ENCODE measurements at regions not wholly inside any gene's neighbourhood (a gene's known extent, or its start where the extent isn't known, plus 50 kb on each side); places are given as distances from the start of the nearest gene placed in this dataset.

- ATAC-seq (replicated peaks; ENCODE audit: extremely low read depth, poor library complexity, severe bottlenecking) (no peak), DNase-seq (ENCODE audit: low spot score in 2 of 2) (no peak)
- peaks cover 34% of the 10 kb centered on the region for H3K27me3 Mint-ChIP-seq
- H3K4me3 Mint-ChIP-seq: no peak overlapping the region
- no peak overlapping the region for H3K27ac Mint-ChIP-seq (ENCODE audit: low read depth)
- no peaks in the 10 kb centered on the region for H3K4me1 Mint-ChIP-seq
- no peaks in the 10 kb centered on the region for H3K9me3 Mint-ChIP-seq
- H3K36me3 Mint-ChIP-seq (ENCODE audit: insufficient read depth): no peaks in the 10 kb centered on the region
These were observed 52.3 kb upstream of the KLHL25 start for GRCh38 chr15:85847031-85847430.

DNA sequence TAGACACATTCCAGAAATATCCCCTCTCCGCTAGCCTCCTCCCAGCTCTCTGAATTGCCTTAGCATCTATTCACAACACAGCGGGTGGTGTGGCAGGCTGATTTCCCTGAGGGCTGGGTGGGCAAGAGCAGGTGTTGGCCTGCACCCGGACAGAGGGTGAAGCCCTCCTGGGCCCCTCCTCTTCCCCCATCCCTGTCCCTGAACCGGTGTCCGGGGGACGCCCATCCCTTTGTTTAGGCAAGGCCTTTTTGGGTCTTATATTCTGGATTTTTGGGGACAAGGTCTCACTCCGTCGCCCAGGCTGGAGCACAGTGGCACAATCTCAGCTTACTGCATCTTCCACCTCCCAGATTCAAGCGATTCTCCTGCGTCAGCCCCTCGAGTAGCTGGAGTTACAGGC lies 55.2 kb upstream of the KLHL25 start:
- ATAC-seq (replicated peaks; ENCODE audit: extremely low read depth, poor library complexity, severe bottlenecking) (no peak), DNase-seq (ENCODE audit: low spot score in 2 of 2) (no peak)
- H3K4me3 Mint-ChIP-seq: no peak overlapping the region
- H3K4me1 Mint-ChIP-seq: peaks cover 5% of the 10 kb centered on the region
- no peak overlapping the region for H3K27ac Mint-ChIP-seq (ENCODE audit: low read depth)
- H3K27me3 Mint-ChIP-seq: peaks cover 46% of the 10 kb centered on the region
- no peaks in the 10 kb centered on the region for H3K9me3 Mint-ChIP-seq
- no peaks in the 10 kb centered on the region for H3K36me3 Mint-ChIP-seq (ENCODE audit: insufficient read depth)

GRCh38 chr15:85852969-85853368 lies 58.2 kb upstream of the KLHL25 start:
- ATAC-seq (replicated peaks; ENCODE audit: extremely low read depth, poor library complexity, severe bottlenecking) (no peak), DNase-seq (ENCODE audit: low spot score in 2 of 2) (no peak)
- Mint-ChIP-seq H3K36me3 (ENCODE audit: insufficient read depth) (no peaks in the 10 kb centered on the region), H3K4me1 (peaks cover 5% of the 10 kb centered on the region), H3K27me3 (peaks cover 48% of the 10 kb centered on the region), H3K9me3 (no peaks in the 10 kb centered on the region), H3K4me3 (no peak overlapping the region), H3K27ac (ENCODE audit: low read depth) (no peak overlapping the region)

DNA sequence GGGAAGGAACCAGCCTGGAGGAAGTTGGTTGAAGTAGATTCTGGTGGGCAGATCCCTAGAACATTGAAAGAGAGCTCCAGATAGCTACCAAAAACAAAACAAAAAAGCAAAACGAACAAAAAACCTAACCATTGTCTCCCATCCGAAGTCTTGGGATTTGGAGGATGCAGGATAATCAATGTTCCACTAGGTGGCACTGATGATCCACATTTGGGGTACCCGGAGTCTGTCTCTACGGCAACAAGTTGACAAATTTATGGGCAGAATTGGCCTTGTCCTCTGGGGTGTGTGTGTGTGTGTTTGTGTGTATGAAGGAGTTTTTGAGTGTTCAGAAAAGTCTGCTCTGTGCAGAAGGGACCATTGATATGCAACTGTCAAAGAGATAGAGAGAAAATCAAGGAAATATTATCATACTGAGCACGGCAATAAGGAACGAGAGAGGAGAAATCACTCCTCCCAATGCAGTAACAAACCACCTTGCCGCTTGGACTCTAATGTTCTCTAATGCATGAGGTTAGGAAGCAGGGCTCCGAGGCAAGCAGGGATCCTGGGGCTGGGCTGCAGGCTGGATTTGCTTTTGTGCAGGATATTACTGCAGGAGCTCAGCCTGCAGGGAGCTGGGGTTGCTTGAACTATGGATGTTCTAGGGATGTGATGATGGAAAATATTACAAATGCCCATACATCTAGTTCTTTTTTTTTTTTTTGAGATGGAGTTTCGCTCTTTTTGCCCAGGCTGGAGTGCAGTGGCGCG lies 59.8 kb upstream of the KLHL25 start:
- ATAC-seq (replicated peaks; ENCODE audit: extremely low read depth, poor library complexity, severe bottlenecking) (peak; percentile 49), DNase-seq (ENCODE audit: low spot score in 2 of 2) (peak; percentile 26 to 50)
- H3K27ac Mint-ChIP-seq (ENCODE audit: low read depth): no peak overlapping the region
- peaks cover 49% of the 10 kb centered on the region for H3K27me3 Mint-ChIP-seq
- no peak overlapping the region for H3K4me3 Mint-ChIP-seq
- H3K36me3 Mint-ChIP-seq (ENCODE audit: insufficient read depth): peaks cover 3% of the 10 kb centered on the region
- H3K9me3 Mint-ChIP-seq: no peaks in the 10 kb centered on the region
- peaks cover 11% of the 10 kb centered on the region for H3K4me1 Mint-ChIP-seq

GRCh38 chr15:85858586-85859375 lies 64.1 kb upstream of the KLHL25 start:
- Mint-ChIP-seq H3K4me3 (no peak overlapping the region), H3K9me3 (no peaks in the 10 kb centered on the region), H3K27ac (ENCODE audit: low read depth) (peak overlapping the region; percentile 57), H3K4me1 (peaks cover 11% of the 10 kb centered on the region), H3K36me3 (ENCODE audit: insufficient read depth) (peaks cover 3% of the 10 kb centered on the region), H3K27me3 (peaks cover 56% of the 10 kb centered on the region)
- peak; percentile 85 for ATAC-seq (replicated peaks; ENCODE audit: extremely low read depth, poor library complexity, severe bottlenecking)
- DNase-seq (ENCODE audit: low spot score in 2 of 2): peak; percentile 59 to 67

- peaks cover 5% of the 10 kb centered on the region for H3K4me1 Mint-ChIP-seq
- ATAC-seq (replicated peaks; ENCODE audit: extremely low read depth, poor library complexity, severe bottlenecking) (no peak), DNase-seq (ENCODE audit: low spot score in 2 of 2) (no peak)
- H3K9me3 Mint-ChIP-seq: no peaks in the 10 kb centered on the region
- peaks cover 3% of the 10 kb centered on the region for H3K36me3 Mint-ChIP-seq (ENCODE audit: insufficient read depth)
- no peak overlapping the region for H3K27ac Mint-ChIP-seq (ENCODE audit: low read depth)
- no peak overlapping the region for H3K4me3 Mint-ChIP-seq
- peaks cover 49% of the 10 kb centered on the region for H3K27me3 Mint-ChIP-seq
These were observed 64.9 kb upstream of the KLHL25 start for GRCh38 chr15:85859671-85860070.

GRCh38 chr15:85860394-85861161 lies 65.9 kb upstream of the KLHL25 start:
- H3K4me3 Mint-ChIP-seq: no peak overlapping the region
- no peak overlapping the region for H3K27ac Mint-ChIP-seq (ENCODE audit: low read depth)
- ATAC-seq (replicated peaks; ENCODE audit: extremely low read depth, poor library complexity, severe bottlenecking) (no peak), DNase-seq (ENCODE audit: low spot score in 2 of 2) (no peak)
- peaks cover 5% of the 10 kb centered on the region for H3K4me1 Mint-ChIP-seq
- H3K27me3 Mint-ChIP-seq: peaks cover 44% of the 10 kb centered on the region
- peaks cover 3% of the 10 kb centered on the region for H3K36me3 Mint-ChIP-seq (ENCODE audit: insufficient read depth)
- no peaks in the 10 kb centered on the region for H3K9me3 Mint-ChIP-seq

- Mint-ChIP-seq H3K27me3 (peaks cover 38% of the 10 kb centered on the region), H3K36me3 (ENCODE audit: insufficient read depth) (no peaks in the 10 kb centered on the region), H3K27ac (ENCODE audit: low read depth) (no peak overlapping the region), H3K4me3 (no peak overlapping the region), H3K4me1 (no peaks in the 10 kb centered on the region), H3K9me3 (no peaks in the 10 kb centered on the region)
- ATAC-seq (replicated peaks; ENCODE audit: extremely low read depth, poor library complexity, severe bottlenecking) (no peak), DNase-seq (ENCODE audit: low spot score in 2 of 2) (no peak)
These were observed 70.5 kb upstream of the KLHL25 start for GRCh38 chr15:85865070-85865684.

DNA sequence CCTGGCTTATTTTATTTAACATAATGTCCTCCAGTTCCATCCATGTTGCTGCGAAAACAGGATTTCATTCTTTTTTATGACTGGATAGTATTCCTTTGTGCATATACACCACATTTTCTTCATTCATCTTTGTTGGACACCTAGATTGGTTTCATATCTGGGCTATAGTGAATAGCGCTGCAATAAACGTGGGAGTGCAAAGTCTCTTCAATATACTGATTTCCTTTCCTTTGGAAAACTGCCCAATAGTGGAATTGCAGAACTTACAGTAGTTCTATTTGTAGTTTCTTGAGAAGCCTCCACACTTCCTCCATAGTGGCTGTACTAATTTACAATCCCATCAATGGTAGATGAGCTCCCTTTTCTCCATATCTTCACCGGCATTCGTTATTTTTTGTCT lies 72.5 kb upstream of the KLHL25 start:
- no peak overlapping the region for H3K4me3 Mint-ChIP-seq
- H3K36me3 Mint-ChIP-seq (ENCODE audit: insufficient read depth): no peaks in the 10 kb centered on the region
- DNase-seq (ENCODE audit: low spot score in 2 of 2) (no peak), ATAC-seq (replicated peaks; ENCODE audit: extremely low read depth, poor library complexity, severe bottlenecking) (no peak)
- no peak overlapping the region for H3K27ac Mint-ChIP-seq (ENCODE audit: low read depth)
- H3K27me3 Mint-ChIP-seq: peaks cover 43% of the 10 kb centered on the region
- H3K9me3 Mint-ChIP-seq: no peaks in the 10 kb centered on the region
- no peaks in the 10 kb centered on the region for H3K4me1 Mint-ChIP-seq

DNA sequence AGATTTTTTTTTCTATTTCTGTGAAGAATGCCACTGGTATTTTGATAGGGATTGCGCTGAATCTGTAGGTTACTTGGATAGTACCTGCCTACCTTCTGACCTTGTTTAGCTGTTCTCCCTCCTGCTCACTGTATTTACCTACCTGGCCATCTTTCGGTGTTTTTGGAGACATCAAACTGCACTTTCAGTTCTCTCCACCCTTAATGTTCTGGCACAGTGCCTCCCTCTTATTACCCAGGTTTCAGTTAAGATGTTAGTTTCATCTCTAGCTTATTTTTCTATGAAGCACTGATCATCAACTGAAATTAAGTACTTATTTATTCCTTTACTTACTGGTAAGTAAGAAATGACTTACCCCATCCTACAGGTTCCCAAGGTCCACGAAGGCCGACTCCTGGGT lies 74.4 kb upstream of the KLHL25 start:
- DNase-seq (ENCODE audit: low spot score in 2 of 2): no peak
- Mint-ChIP-seq H3K36me3 (ENCODE audit: insufficient read depth) (no peaks in the 10 kb centered on the region), H3K27me3 (peaks cover 45% of the 10 kb centered on the region), H3K4me3 (no peak overlapping the region), H3K4me1 (no peaks in the 10 kb centered on the region), H3K9me3 (no peaks in the 10 kb centered on the region), H3K27ac (ENCODE audit: low read depth) (no peak overlapping the region)
- no peak for ATAC-seq (replicated peaks; ENCODE audit: extremely low read depth, poor library complexity, severe bottlenecking)

DNA sequence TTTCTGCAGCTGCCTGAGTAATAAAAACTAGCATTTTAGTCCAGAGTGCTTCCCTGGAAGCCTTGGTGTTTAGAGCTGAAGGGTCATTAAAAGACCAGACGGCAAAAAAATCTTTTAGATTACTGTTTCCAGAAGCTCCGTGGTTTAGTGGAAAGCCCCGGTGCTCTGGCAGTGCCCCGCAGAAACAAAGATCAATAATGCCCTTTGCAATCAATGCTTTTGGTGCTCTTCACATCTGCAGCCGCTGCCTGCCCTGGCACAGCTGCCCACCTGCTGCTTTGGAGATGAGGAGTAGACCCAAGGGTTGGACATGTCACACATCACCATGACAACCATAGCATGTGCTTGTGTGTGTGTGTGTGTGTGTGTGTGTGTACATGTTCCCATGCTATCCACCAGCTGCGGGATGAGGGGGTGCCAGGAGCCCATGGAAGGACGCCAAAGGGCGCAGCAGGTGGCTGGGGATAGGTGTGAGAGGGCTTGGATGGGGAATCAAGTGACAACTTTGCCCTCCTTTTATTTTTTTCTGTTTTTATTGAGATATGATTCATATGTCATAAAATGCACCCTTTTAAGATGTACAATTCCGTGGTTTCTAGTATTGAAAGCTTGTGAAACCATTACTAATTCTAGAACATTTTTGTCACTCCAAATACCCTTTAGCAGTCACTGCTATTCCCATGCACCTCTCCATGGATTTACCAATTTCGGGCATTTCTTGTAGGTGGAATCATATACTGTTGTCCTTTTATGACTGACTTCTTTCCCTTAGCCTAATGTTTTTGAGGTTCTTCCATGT lies 75.7 kb upstream of the KLHL25 start:
- H3K4me3 Mint-ChIP-seq: no peak overlapping the region
- DNase-seq (ENCODE audit: low spot score in 2 of 2) (no peak), ATAC-seq (replicated peaks; ENCODE audit: extremely low read depth, poor library complexity, severe bottlenecking) (no peak)
- no peaks in the 10 kb centered on the region for H3K9me3 Mint-ChIP-seq
- no peaks in the 10 kb centered on the region for H3K36me3 Mint-ChIP-seq (ENCODE audit: insufficient read depth)
- peaks cover 58% of the 10 kb centered on the region for H3K27me3 Mint-ChIP-seq
- no peaks in the 10 kb centered on the region for H3K4me1 Mint-ChIP-seq
- H3K27ac Mint-ChIP-seq (ENCODE audit: low read depth): no peak overlapping the region

GRCh38 chr15:85871545-85871944 lies 76.8 kb upstream of the KLHL25 start:
- H3K36me3 Mint-ChIP-seq (ENCODE audit: insufficient read depth): no peaks in the 10 kb centered on the region
- no peak overlapping the region for H3K4me3 Mint-ChIP-seq
- H3K27me3 Mint-ChIP-seq: peaks cover 62% of the 10 kb centered on the region
- H3K27ac Mint-ChIP-seq (ENCODE audit: low read depth): no peak overlapping the region
- H3K9me3 Mint-ChIP-seq: no peaks in the 10 kb centered on the region
- ATAC-seq (replicated peaks; ENCODE audit: extremely low read depth, poor library complexity, severe bottlenecking): no peak
- no peak for DNase-seq (ENCODE audit: low spot score in 2 of 2)
- H3K4me1 Mint-ChIP-seq: no peaks in the 10 kb centered on the region
